Ovary (tissue), 3 donors: ENCODE measurements at regions not wholly inside any gene's neighbourhood (a gene's known extent, or its start where the extent isn't known, plus 50 kb on each side); places are given as distances from the start of the nearest gene placed in this dataset.

Experiments
- CTCF ChIP-seq, 3 donors: fragments of 450-650 bp in 2 of 3; fragments of 200-600 bp in 1 of 3; IDR thresholded peaks; one replicate each; pipeline versions ENCODE4 v1.5.1 to v1.8.0; 2016 to 2022; ENCODE audit warnings: antibody characterized with exemption in 3 of 3, mild to moderate bottlenecking in 1 of 3
- POLR2A ChIP-seq: fragments of 450-650 bp; IDR thresholded peaks from one replicate; pipeline ENCODE4 v1.6.1; 2017; ENCODE audit warnings: antibody characterized with exemption, mild to moderate bottlenecking, moderate library complexity
- donor health status: DM: no; HTN: no; CAD: no.

DNA sequence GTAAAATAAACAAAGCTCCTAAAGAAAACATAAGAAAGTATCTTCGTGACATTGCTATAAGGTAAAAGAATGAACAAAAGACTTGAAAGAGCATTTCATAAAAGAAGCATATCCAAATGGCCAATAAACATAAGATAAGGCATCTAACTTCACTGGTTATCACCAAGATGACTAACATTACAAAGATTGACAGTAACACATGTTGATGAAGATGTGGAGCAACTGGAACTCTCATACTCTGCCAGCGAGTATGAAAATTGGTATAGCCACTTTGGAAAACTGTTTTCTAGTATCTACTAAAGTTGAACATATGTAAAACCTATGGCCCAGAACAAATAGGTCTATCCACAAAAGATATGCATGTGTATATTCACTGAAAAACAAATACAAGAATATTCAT lies 150.5 kb downstream of the SNX18 start:
- TF ChIP-seq POLR2A (no peak), CTCF (IDR thresholded peaks at IDR 0.05) (no peak)
